ENCODE measurements at regions not wholly inside any gene's neighbourhood (a gene's known extent, or its start where the extent isn't known, plus 50 kb on each side); places are given as distances from the start of the nearest gene placed in this dataset.

DNA sequence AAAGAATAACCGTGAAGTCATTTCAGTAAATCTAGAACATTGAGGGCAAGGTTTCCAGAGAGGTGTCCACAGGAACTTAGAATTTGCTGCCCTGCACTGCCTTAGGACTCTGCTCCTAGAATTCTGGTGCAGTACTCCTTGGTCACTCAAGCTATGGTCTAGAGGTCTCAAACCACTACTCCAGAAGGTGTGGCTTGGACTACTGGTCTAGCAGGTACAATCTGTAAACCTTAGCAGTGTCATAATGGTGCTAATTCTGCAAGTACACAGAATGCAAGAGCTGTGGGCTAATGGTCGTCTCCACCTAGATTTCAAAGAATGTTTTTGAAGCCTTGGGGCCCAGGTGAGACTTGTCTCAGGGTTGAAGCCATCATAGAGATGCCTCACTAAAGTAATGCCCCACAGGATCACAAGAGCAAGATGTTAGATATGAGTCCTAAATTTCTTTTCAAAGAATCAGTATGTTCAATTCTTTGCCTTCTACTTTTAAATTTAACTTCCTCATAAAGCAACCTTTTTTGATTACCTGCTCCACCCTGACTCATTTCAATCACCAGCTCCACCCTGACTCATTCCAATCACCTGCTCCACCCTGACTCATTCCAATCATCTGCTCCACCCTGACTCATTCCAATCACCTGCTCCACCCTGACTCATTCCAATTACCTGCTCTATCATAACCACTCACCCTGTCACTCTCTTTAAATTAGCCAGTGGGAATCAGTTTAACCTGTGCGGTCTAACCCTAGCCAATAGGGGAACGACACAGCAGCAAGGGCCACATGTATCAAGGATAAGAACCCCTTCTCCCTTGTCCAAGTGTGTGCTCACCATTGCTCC is 1111.8 kb upstream of the ACO1 start:
- Histone ChIP-seq H3K9ac (ENCODE audit: low read depth, low read length) (no peak overlapping the region), H3K36me3 (ENCODE audit: insufficient read depth, low read depth, low read length) (no peaks in the 10 kb centered on the region)

GRCh38 chr9:31275419-31275818 is 1109.0 kb upstream of the ACO1 start:
- Histone ChIP-seq H3K27me3 (ENCODE audit: insufficient read depth, low read length) (no peaks in the 10 kb centered on the region), H3K9me3 (ENCODE audit: insufficient read depth, low read depth, low read length) (no peaks in the 10 kb centered on the region), H3K4me1 (ENCODE audit: insufficient read depth, low read length) (peaks cover 6% of the 10 kb centered on the region; the same call in 1 of the 2 replicates), H3K4me3 (ENCODE audit: low read length) (no peak overlapping the region), H3K36me3 (ENCODE audit: insufficient read depth, low read depth, low read length) (no peaks in the 10 kb centered on the region), H3K27ac (ENCODE audit: low read length) (no peak overlapping the region), H3K9ac (ENCODE audit: low read depth, low read length) (no peak overlapping the region)

More for the DNA sequence above, 1111.8 kb upstream of the ACO1 start:
- H3K9me3 ChIP-seq (ENCODE audit: insufficient read depth, low read depth, low read length), result no peaks in the 10 kb centered on the region
- peaks cover 6% of the 10 kb centered on the region; the same call in 1 of the 2 replicates for H3K4me1 ChIP-seq (ENCODE audit: insufficient read depth, low read length)
- H3K27ac ChIP-seq (ENCODE audit: low read length), result no peak overlapping the region
- H3K27me3 ChIP-seq (ENCODE audit: insufficient read depth, low read length), result no peaks in the 10 kb centered on the region
- no peak overlapping the region for H3K4me3 ChIP-seq (ENCODE audit: low read length)

DNA sequence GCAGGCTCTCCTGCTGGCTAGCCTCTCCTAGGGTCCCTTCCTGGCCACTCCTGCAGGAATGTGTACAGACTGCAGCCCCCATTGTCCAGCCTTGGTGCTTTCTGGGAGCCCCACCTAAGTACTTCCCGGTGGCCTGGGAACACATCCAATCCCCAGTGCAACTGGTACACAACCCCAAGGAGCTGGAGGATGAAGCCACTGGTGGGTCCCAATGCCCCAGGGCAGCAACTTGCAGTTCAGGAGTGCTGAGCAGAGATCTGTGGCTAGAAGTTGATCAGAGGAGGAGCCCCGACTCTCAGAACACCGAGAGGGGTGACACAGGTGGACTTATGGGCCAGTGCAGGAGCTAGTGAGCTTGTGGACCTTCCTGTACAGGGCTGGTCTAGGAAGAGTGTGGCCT is 1093.7 kb upstream of the ACO1 start:
- Histone ChIP-seq H3K9ac (ENCODE audit: low read depth, low read length) (no peak overlapping the region), H3K36me3 (ENCODE audit: insufficient read depth, low read depth, low read length) (no peaks in the 10 kb centered on the region), H3K4me3 (ENCODE audit: low read length) (no peak overlapping the region), H3K27ac (ENCODE audit: low read length) (no peak overlapping the region), H3K4me1 (ENCODE audit: insufficient read depth, low read length) (no peaks in the 10 kb centered on the region), H3K9me3 (ENCODE audit: insufficient read depth, low read depth, low read length) (no peaks in the 10 kb centered on the region), H3K27me3 (ENCODE audit: insufficient read depth, low read length) (no peaks in the 10 kb centered on the region)

DNA sequence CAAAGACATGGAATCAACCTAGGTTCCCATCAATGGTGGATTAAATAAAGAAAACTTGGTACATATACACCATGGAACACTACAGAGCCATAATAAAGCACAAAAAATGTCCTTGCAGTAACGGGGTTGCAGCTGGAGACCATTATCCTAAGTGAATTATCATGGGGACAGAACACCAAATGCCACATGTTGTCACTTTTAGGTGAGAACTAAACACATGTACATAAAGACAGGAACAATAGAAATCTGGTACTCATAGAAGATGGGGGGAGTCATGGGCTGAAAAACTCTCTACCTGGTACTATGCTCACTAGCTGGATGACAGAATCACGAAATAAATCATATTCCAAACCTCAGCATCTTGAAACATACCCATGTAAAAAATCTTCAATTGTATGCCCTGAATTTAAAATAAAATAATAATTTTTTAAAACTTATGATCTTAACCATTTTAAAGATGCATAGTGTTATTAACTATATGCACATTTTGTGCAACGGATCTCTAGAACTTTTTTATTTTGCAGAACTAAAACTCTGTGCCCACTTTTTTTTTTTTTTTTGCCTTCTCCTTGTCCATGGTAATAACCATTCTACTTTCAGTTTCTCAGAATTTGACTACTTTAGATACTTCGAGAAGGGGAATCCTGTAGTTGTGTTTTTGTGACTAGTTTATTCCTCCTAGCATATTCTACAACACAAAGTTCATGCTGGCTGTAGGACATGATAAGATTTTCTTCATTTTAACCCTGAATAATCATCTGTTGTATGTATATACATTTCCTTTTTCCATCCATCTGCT is 1081.6 kb upstream of the ACO1 start:
- H3K4me1 ChIP-seq (ENCODE audit: insufficient read depth, low read length), result no peaks in the 10 kb centered on the region
- H3K36me3 ChIP-seq (ENCODE audit: insufficient read depth, low read depth, low read length), result no peaks in the 10 kb centered on the region
- no peaks in the 10 kb centered on the region for H3K27me3 ChIP-seq (ENCODE audit: insufficient read depth, low read length)
- no peak overlapping the region for H3K27ac ChIP-seq (ENCODE audit: low read length)
- H3K9ac ChIP-seq (ENCODE audit: low read depth, low read length), result no peak overlapping the region
- no peaks in the 10 kb centered on the region for H3K9me3 ChIP-seq (ENCODE audit: insufficient read depth, low read depth, low read length)
- no peak overlapping the region for H3K4me3 ChIP-seq (ENCODE audit: low read length)

DNA sequence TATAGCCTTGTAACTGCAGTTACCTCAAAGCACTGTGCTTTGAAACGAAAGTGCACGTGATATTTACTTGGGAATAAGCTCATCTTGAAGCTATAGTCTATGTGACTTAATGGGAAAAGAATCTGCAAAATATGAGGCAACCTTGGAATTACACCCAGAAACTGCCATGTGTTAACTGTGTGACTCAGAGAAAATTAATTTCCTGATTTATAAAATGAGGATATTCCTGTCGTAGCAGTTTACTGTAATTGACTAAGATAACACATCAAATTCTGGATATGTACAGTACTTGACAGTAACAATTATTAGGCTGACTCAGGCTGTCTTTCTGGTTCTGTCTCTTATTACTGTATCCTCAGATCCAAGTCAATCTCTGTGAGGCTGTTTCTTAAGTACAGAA is 1079.9 kb upstream of the ACO1 start:
- H3K27me3 ChIP-seq (ENCODE audit: insufficient read depth, low read length), result no peaks in the 10 kb centered on the region
- no peak overlapping the region for H3K9ac ChIP-seq (ENCODE audit: low read depth, low read length)
- no peak overlapping the region for H3K4me3 ChIP-seq (ENCODE audit: low read length)
- H3K27ac ChIP-seq (ENCODE audit: low read length), result no peak overlapping the region
- no peaks in the 10 kb centered on the region for H3K4me1 ChIP-seq (ENCODE audit: insufficient read depth, low read length)
- H3K36me3 ChIP-seq (ENCODE audit: insufficient read depth, low read depth, low read length), result no peaks in the 10 kb centered on the region
- no peaks in the 10 kb centered on the region for H3K9me3 ChIP-seq (ENCODE audit: insufficient read depth, low read depth, low read length)

- Histone ChIP-seq H3K4me3 (ENCODE audit: low read length) (no peak overlapping the region), H3K36me3 (ENCODE audit: insufficient read depth, low read depth, low read length) (no peaks in the 10 kb centered on the region), H3K9ac (ENCODE audit: low read depth, low read length) (no peak overlapping the region), H3K9me3 (ENCODE audit: insufficient read depth, low read depth, low read length) (no peaks in the 10 kb centered on the region), H3K27me3 (ENCODE audit: insufficient read depth, low read length) (no peaks in the 10 kb centered on the region), H3K27ac (ENCODE audit: low read length) (no peak overlapping the region), H3K4me1 (ENCODE audit: insufficient read depth, low read length) (no peaks in the 10 kb centered on the region)
Observed at GRCh38 chr9:31314241-31314640, 1070.2 kb upstream of the ACO1 start.

GRCh38 chr9:31320494-31320893 is 1063.9 kb upstream of the ACO1 start:
- Histone ChIP-seq H3K27ac (ENCODE audit: low read length) (no peak overlapping the region), H3K9ac (ENCODE audit: low read depth, low read length) (no peak overlapping the region), H3K27me3 (ENCODE audit: insufficient read depth, low read length) (no peaks in the 10 kb centered on the region), H3K4me3 (ENCODE audit: low read length) (no peak overlapping the region), H3K4me1 (ENCODE audit: insufficient read depth, low read length) (no peaks in the 10 kb centered on the region), H3K9me3 (ENCODE audit: insufficient read depth, low read depth, low read length) (no peaks in the 10 kb centered on the region), H3K36me3 (ENCODE audit: insufficient read depth, low read depth, low read length) (no peaks in the 10 kb centered on the region)

DNA sequence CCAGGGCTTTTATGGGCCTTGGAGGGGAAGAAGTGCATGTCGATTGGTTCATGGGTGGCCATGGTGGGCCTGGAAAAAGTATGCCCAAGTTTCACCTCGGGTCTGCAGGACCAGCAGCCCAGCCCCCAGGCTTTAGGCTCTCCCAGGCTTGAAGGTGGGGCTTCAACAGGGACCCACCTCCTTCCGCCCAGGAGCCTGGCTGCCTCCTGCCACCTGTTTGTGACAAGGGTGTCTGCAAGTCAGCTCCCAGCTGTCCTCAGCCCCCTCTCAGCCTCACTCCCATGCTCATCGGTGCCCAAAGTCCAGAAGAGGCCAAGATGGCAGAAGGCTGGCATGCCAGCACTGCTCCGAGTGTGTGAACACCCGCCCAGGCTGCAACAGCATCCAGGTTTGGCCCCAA is 1063.2 kb upstream of the ACO1 start:
- Histone ChIP-seq H3K27ac (ENCODE audit: low read length) (no peak overlapping the region), H3K4me1 (ENCODE audit: insufficient read depth, low read length) (no peaks in the 10 kb centered on the region), H3K27me3 (ENCODE audit: insufficient read depth, low read length) (no peaks in the 10 kb centered on the region), H3K9ac (ENCODE audit: low read depth, low read length) (no peak overlapping the region), H3K36me3 (ENCODE audit: insufficient read depth, low read depth, low read length) (no peaks in the 10 kb centered on the region), H3K9me3 (ENCODE audit: insufficient read depth, low read depth, low read length) (no peaks in the 10 kb centered on the region), H3K4me3 (ENCODE audit: low read length) (no peak overlapping the region)

- Histone ChIP-seq H3K9me3 (ENCODE audit: insufficient read depth, low read depth, low read length) (no peaks in the 10 kb centered on the region), H3K27ac (ENCODE audit: low read length) (no peak overlapping the region), H3K9ac (ENCODE audit: low read depth, low read length) (no peak overlapping the region), H3K4me1 (ENCODE audit: insufficient read depth, low read length) (no peaks in the 10 kb centered on the region), H3K4me3 (ENCODE audit: low read length) (no peak overlapping the region), H3K27me3 (ENCODE audit: insufficient read depth, low read length) (no peaks in the 10 kb centered on the region), H3K36me3 (ENCODE audit: insufficient read depth, low read depth, low read length) (no peaks in the 10 kb centered on the region)
Observed at GRCh38 chr9:31321686-31322085, 1062.8 kb upstream of the ACO1 start.

- no peaks in the 10 kb centered on the region for H3K36me3 ChIP-seq (ENCODE audit: insufficient read depth, low read depth, low read length)
- H3K4me1 ChIP-seq (ENCODE audit: insufficient read depth, low read length), result no peaks in the 10 kb centered on the region
- H3K9ac ChIP-seq (ENCODE audit: low read depth, low read length), result no peak overlapping the region
- H3K27ac ChIP-seq (ENCODE audit: low read length), result no peak overlapping the region
- no peak overlapping the region for H3K4me3 ChIP-seq (ENCODE audit: low read length)
- H3K27me3 ChIP-seq (ENCODE audit: insufficient read depth, low read length), result no peaks in the 10 kb centered on the region
- no peaks in the 10 kb centered on the region for H3K9me3 ChIP-seq (ENCODE audit: insufficient read depth, low read depth, low read length)
Observed at GRCh38 chr9:31323726-31324444, 1060.6 kb upstream of the ACO1 start.

GRCh38 chr9:31325778-31326177 is 1058.7 kb upstream of the ACO1 start:
- no peak overlapping the region for H3K27ac ChIP-seq (ENCODE audit: low read length)
- H3K4me3 ChIP-seq (ENCODE audit: low read length), result no peak overlapping the region
- no peaks in the 10 kb centered on the region for H3K9me3 ChIP-seq (ENCODE audit: insufficient read depth, low read depth, low read length)
- H3K4me1 ChIP-seq (ENCODE audit: insufficient read depth, low read length), result no peaks in the 10 kb centered on the region
- H3K9ac ChIP-seq (ENCODE audit: low read depth, low read length), result no peak overlapping the region
- no peaks in the 10 kb centered on the region for H3K27me3 ChIP-seq (ENCODE audit: insufficient read depth, low read length)
- no peaks in the 10 kb centered on the region for H3K36me3 ChIP-seq (ENCODE audit: insufficient read depth, low read depth, low read length)

Measured in iPS-20b (cell line).